Endothelial cell of umbilical vein (primary cell): ENCODE measurements at regions not wholly inside any gene's neighbourhood (a gene's known extent, or its start where the extent isn't known, plus 50 kb on each side); places are given as distances from the start of the nearest gene placed in this dataset.

Experiments used
- BruUV-seq: library from RNA; stranded (reverse); fragments of 400-500 nt; replicated peaks from 2 replicates; lab custom pipeline; 2021; lab: Mats Ljungman, UMichigan
- CTCF ChIA-PET: fragments of 300-600, 350-600 bp; sonication (Branson Sonifier 250); formaldehyde crosslinking; loops from one replicate; lab custom pipeline; 2021; ENCODE audit warnings: antibody characterized with exemption, inconsistent platforms; lab: Charles Lee
- POLR2A ChIA-PET: fragments of 300-600, 350-600 bp; sonication (Branson Sonifier 250); formaldehyde crosslinking; loops from one replicate; lab custom pipeline; 2021; ENCODE audit warnings: antibody characterized with exemption, inconsistent platforms; lab: Charles Lee
- DNase-seq: peaks from one replicate; pipeline ENCODE4 v3.0.0-alpha.2; 2011; ENCODE audit warnings: low read depth, low spot score
- FAIRE-seq: peaks from 2 replicates; lab custom pipeline; 2011; peaks lifted over from hg19 to GRCh38; lab: Jason Lieb, UNC
- H2AFZ ChIP-seq: 2 replicates; pipeline ENCODE4 v1.6.0; 2012; ENCODE audit warnings: low read depth, low read length, control low read depth, inconsistent platforms
- H3K27ac ChIP-seq: 2 replicates; pipeline ENCODE4 v1.5.1; 2011; ENCODE audit warnings: low read depth, mild to moderate bottlenecking, control low read depth, low read length, moderate library complexity; ENCODE audit not compliant: insufficient read depth
- H3K27me3 ChIP-seq, 2 experiments: 2 replicates each; pipeline versions ENCODE4 v1.6.0 to v1.6.1; 2011; ENCODE audit warnings: low read length in 2 of 2, mixed read lengths in 1 of 2; ENCODE audit not compliant: control insufficient read depth in 2 of 2, insufficient read depth in 2 of 2
- H3K36me3 ChIP-seq, 2 experiments: 2 replicates in 1 of 2; 3 replicates in 1 of 2; pipeline ENCODE4 v1.5.1; 2011; ENCODE audit warnings: low read length in 2 of 2, mild to moderate bottlenecking in 1 of 2, moderate library complexity in 1 of 2; ENCODE audit not compliant: control insufficient read depth in 2 of 2, insufficient read depth in 2 of 2; ENCODE audit errors: extremely low read depth in 1 of 2
- H3K4me1 ChIP-seq: 3 replicates; pipeline ENCODE4 v1.5.1; 2011; ENCODE audit warnings: mild to moderate bottlenecking, low read length; ENCODE audit not compliant: control insufficient read depth, insufficient read depth; ENCODE audit errors: extremely low read depth
- H3K4me2 ChIP-seq: 2 replicates; pipeline ENCODE4 v1.6.1; 2011; ENCODE audit warnings: low read length, control low read depth, mixed read lengths; ENCODE audit not compliant: insufficient read depth
- H3K4me3 ChIP-seq, 3 experiments: fragments of 200-600 bp in 1 of 3; sonication (generic), shearing (Covaris generic) in 1 of 3; replicated peaks in 1 of 3; 2 replicates each; pipeline ENCODE4 v1.5.1; 2011 to 2016; ENCODE audit warnings: control low read depth in 3 of 3, low read length in 3 of 3, mild to moderate bottlenecking in 2 of 3, inconsistent platforms in 1 of 3, low read depth in 1 of 3, moderate library complexity in 1 of 3; ENCODE audit not compliant: insufficient read depth in 1 of 3
- H3K79me2 ChIP-seq: 2 replicates; pipeline ENCODE4 v1.6.0; 2012; ENCODE audit warnings: low read length, inconsistent platforms; ENCODE audit not compliant: control insufficient read depth, insufficient read depth
- H3K9ac ChIP-seq: replicated peaks from 2 replicates; pipeline ENCODE3; 2011; ENCODE audit warnings: low read length, control low read depth; ENCODE audit not compliant: insufficient read depth; ENCODE audit errors: extremely low read depth
- H3K9me1 ChIP-seq: replicated peaks from 3 replicates; pipeline ENCODE4 v1.6.0; 2011; ENCODE audit warnings: mild to moderate bottlenecking, low read length; ENCODE audit not compliant: control insufficient read depth, insufficient read depth; ENCODE audit errors: extremely low read depth
- H3K9me3 ChIP-seq: replicated peaks from 2 replicates; pipeline ENCODE4 v1.5.1; 2012; ENCODE audit warnings: low read length, inconsistent platforms; ENCODE audit not compliant: control insufficient read depth, insufficient read depth
- H4K20me1 ChIP-seq: replicated peaks from 2 replicates; pipeline ENCODE3; 2011; ENCODE audit warnings: mild to moderate bottlenecking, low read length; ENCODE audit not compliant: control insufficient read depth, insufficient read depth; ENCODE audit errors: extremely low read depth
- EZH2 ChIP-seq: IDR thresholded peaks from 2 replicates; pipeline ENCODE4 v1.6.1; 2012; ENCODE audit warnings: borderline replicate concordance, low read depth, mild to moderate bottlenecking, moderate library complexity, low read length, inconsistent platforms; ENCODE audit not compliant: severe bottlenecking
- FOS ChIP-seq: IDR thresholded peaks from 2 replicates; pipeline ENCODE4 v1.6.1; 2011; ENCODE audit warnings: mild to moderate bottlenecking, low read length, moderate library complexity, borderline replicate concordance; ENCODE audit not compliant: insufficient read depth
- GATA2 ChIP-seq: IDR thresholded peaks from 2 replicates; pipeline ENCODE4 v1.7.0; 2011; ENCODE audit warnings: low read depth, mild to moderate bottlenecking, moderate library complexity, mixed read lengths, low read length; ENCODE audit not compliant: insufficient read length, insufficient read depth
- JUN ChIP-seq: IDR thresholded peaks from 2 replicates; pipeline ENCODE4 v1.6.1; 2011; ENCODE audit warnings: borderline replicate concordance, low read depth; ENCODE audit not compliant: insufficient read length, insufficient read depth
- MYC ChIP-seq: IDR thresholded peaks from one replicate; pipeline ENCODE4 v1.6.1; 2011; ENCODE audit warnings: mild to moderate bottlenecking, low read depth, low read length
- POLR2A ChIP-seq: IDR thresholded peaks from 2 replicates; pipeline ENCODE4 v1.6.1; 2012; ENCODE audit warnings: low read depth, mild to moderate bottlenecking, control low read depth, low read length
- POLR2AphosphoS5 ChIP-seq: IDR thresholded peaks from 2 replicates; pipeline ENCODE4 v1.6.1; 2012; ENCODE audit warnings: low read depth, mild to moderate bottlenecking, control low read depth, low read length, moderate library complexity; ENCODE audit not compliant: insufficient read depth
- dilution Hi-C: fragments of 300-500 bp; cut with MboI; formaldehyde crosslinking; loops from one replicate; pipeline ENCODE4 v1.15.0; 2019; ENCODE audit warnings: low sequenced_read_pairs; ENCODE audit not compliant: extremely low pct_ligation_motif_present
- intact Hi-C: fragments of 100-400 bp; cut with micrococcal nuclease; formaldehyde crosslinking; loops from one replicate; pipeline ENCODE4 v1.10.0; 2022
- TF ChIP-seq, protein P1 (sequence below), 2 donors: IDR thresholded peaks; 1 replicate in 1 of 2; 2 replicates in 1 of 2; pipeline ENCODE4 v1.5.1; 2011; ENCODE audit warnings: low read length in 2 of 2, mild to moderate bottlenecking in 2 of 2, moderate library complexity in 2 of 2, control low read depth in 1 of 2, inconsistent platforms in 1 of 2, low read depth in 1 of 2; ENCODE audit not compliant: insufficient read depth in 1 of 2; ENCODE audit errors: extremely low read depth in 1 of 2
- TF ChIP-seq, protein P2 (sequence below): IDR thresholded peaks from 2 replicates; pipeline ENCODE4 v1.6.1; 2011; ENCODE audit not compliant: insufficient read depth, insufficient read length

DNA sequence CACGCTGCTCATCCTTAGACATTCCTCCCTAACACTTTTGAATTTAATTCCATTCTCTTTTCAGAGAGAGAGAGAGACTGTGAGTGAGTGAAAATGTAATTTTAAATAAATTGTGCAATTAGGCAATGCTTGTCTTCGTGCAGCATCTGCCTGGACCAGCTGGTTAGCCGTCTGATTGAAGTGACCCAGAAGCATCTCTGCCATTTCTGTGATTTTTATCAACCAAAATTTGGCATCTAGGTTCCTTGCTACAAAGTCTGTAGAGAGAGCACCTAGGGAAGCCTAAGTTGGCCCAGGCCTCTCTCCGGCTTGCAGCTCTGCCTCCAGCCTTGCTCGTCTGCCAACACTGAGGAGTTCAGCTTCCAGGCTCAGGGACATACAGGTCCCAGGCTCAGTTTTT lies 138.6 kb upstream of the GPR12 start:
- Histone ChIP-seq H3K4me2 (no peak overlapping the region), H3K9ac (no peak overlapping the region), H3K36me3 (no peaks in the 10 kb centered on the region), H4K20me1 (no peaks in the 10 kb centered on the region), H3K79me2 (no peaks in the 10 kb centered on the region), H3K4me3 (no peak overlapping the region), H3K9me3 (no peaks in the 10 kb centered on the region), H3K27me3 (no peaks in the 10 kb centered on the region), H3K27ac (no peak overlapping the region), H3K4me1 (peaks cover 6% of the 10 kb centered on the region), H2AFZ (no peak overlapping the region), H3K9me1 (no peaks in the 10 kb centered on the region)
- dilution Hi-C loops, result no loop called here
- ChIA-PET CTCF (no interaction called here), POLR2A (no interaction called here)
- TF ChIP-seq MYC (no peak), POLR2A (no peak), FOS (no peak), POLR2AphosphoS5 (no peak), GATA2 (no peak), JUN (no peak), EZH2 (no peak)
- TF ChIP-seq, protein P1, sequence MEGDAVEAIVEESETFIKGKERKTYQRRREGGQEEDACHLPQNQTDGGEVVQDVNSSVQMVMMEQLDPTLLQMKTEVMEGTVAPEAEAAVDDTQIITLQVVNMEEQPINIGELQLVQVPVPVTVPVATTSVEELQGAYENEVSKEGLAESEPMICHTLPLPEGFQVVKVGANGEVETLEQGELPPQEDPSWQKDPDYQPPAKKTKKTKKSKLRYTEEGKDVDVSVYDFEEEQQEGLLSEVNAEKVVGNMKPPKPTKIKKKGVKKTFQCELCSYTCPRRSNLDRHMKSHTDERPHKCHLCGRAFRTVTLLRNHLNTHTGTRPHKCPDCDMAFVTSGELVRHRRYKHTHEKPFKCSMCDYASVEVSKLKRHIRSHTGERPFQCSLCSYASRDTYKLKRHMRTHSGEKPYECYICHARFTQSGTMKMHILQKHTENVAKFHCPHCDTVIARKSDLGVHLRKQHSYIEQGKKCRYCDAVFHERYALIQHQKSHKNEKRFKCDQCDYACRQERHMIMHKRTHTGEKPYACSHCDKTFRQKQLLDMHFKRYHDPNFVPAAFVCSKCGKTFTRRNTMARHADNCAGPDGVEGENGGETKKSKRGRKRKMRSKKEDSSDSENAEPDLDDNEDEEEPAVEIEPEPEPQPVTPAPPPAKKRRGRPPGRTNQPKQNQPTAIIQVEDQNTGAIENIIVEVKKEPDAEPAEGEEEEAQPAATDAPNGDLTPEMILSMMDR (IDR thresholded peaks at IDR 0.05; ENCODE audit: extremely low read depth in 1 of 2, insufficient read depth in 1 of 2, low read depth in 1 of 2, low read length in 2 of 2), result no peak
- TF ChIP-seq, protein P2, sequence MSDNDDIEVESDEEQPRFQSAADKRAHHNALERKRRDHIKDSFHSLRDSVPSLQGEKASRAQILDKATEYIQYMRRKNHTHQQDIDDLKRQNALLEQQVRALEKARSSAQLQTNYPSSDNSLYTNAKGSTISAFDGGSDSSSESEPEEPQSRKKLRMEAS, result no peak
- intact Hi-C loops, result no loop called here
- FAIRE-seq (no peak), DNase-seq (no peak)
- BruUV-seq, result no TSS peak
